ENCODE measurements at regions not wholly inside any gene's neighbourhood (a gene's known extent, or its start where the extent isn't known, plus 50 kb on each side); places are given as distances from the start of the nearest gene placed in this dataset.

GRCh38 chr1:234745844-234746797 lies 136.1 kb upstream of the IRF2BP2 start (continued):
- TF ChIP-seq MITF (IDR thresholded peaks at IDR 0.05) (no peak), GATA2 (CRISPR knock-in tag; IDR thresholded peaks at IDR 0.05) (no peak), SMARCA4 (IDR thresholded peaks at IDR 0.05) (peak; percentile 90), ERF (CRISPR knock-in tag; IDR thresholded peaks at IDR 0.05) (no peak), IFI16 (CRISPR knock-in tag; IDR thresholded peaks at IDR 0.05) (no peak), KHSRP (IDR thresholded peaks at IDR 0.05) (no peak), HIVEP1 (CRISPR knock-in tag; IDR thresholded peaks at IDR 0.05) (no peak), ZNF263 (CRISPR knock-in tag; IDR thresholded peaks at IDR 0.05; ENCODE audit: borderline replicate concordance) (no peak), CBFA2T2 (conservative IDR thresholded peaks at IDR 0.05) (no peak), ZNF274 (IDR thresholded peaks at IDR 0.05; ENCODE audit: borderline replicate concordance, low read depth, low read length) (no peak), ZNF79 (CRISPR knock-in tag; IDR thresholded peaks at IDR 0.05; ENCODE audit: low read depth) (no peak), RFX5 (IDR thresholded peaks at IDR 0.05; ENCODE audit: low read depth, low read length) (no peak), ZNF318 (IDR thresholded peaks at IDR 0.05; ENCODE audit: borderline replicate concordance in 1 of 2, low read depth in 1 of 2) (no peak), ZBTB8A (IDR thresholded peaks at IDR 0.05; ENCODE audit: partially characterized antibody) (no peak), ZNF431 (CRISPR knock-in tag; IDR thresholded peaks at IDR 0.05) (0 out of 2 replicates have a peak, but pooled peaks have one; percentile 15), GABPB1 (CRISPR knock-in tag; IDR thresholded peaks at IDR 0.05) (no peak), NKRF (IDR thresholded peaks at IDR 0.05; ENCODE audit: borderline replicate concordance) (no peak)

Data from K562 (cell line).